ENCODE measurements at regions not wholly inside any gene's neighbourhood (a gene's known extent, or its start where the extent isn't known, plus 50 kb on each side); places are given as distances from the start of the nearest gene placed in this dataset.

- TF ChIP-seq CTCF (conservative IDR thresholded peaks at IDR 0.05; ENCODE audit: low read depth, low read length): no peak
- no peak for TF ChIP-seq EZH2 (IDR thresholded peaks at IDR 0.05; ENCODE audit: borderline replicate concordance, low read depth, low read length, poor library complexity, severe bottlenecking)
Measured at GRCh38 chr9:99362321-99362720, 140.2 kb downstream of the SEC61B start.

Data from A673 (cell line).